ENCODE measurements at regions not wholly inside any gene's neighbourhood (a gene's known extent, or its start where the extent isn't known, plus 50 kb on each side); places are given as distances from the start of the nearest gene placed in this dataset.

GRCh38 chr1:172820475-172821158, 161.7 kb downstream of the FASLG start:
- CTCF ChIA-PET, result no interaction called here
- DNase-seq, result no peak
- H3K27ac Mint-ChIP-seq, result no peak overlapping the region
- H3K4me1 Mint-ChIP-seq, result peaks cover 31% of the 10 kb centered on the region
- no peak overlapping the region for H3K4me3 Mint-ChIP-seq
- H3K36me3 Mint-ChIP-seq (ENCODE audit: low read depth), result peaks cover 7% of the 10 kb centered on the region
- peaks cover 3% of the 10 kb centered on the region for H3K9me3 Mint-ChIP-seq
- POLR2A ChIA-PET, result no interaction called here
- peaks cover 20% of the 10 kb centered on the region for H3K27me3 Mint-ChIP-seq

GRCh38 chr1:172821609-172822274, 162.8 kb downstream of the FASLG start:
- H3K4me1 Mint-ChIP-seq, result peaks cover 28% of the 10 kb centered on the region
- peaks cover 16% of the 10 kb centered on the region for H3K27me3 Mint-ChIP-seq
- no peaks in the 10 kb centered on the region for H3K9me3 Mint-ChIP-seq
- H3K4me3 Mint-ChIP-seq, result no peak overlapping the region
- POLR2A ChIA-PET, result no interaction called here
- H3K36me3 Mint-ChIP-seq (ENCODE audit: low read depth), result peaks cover 3% of the 10 kb centered on the region
- H3K27ac Mint-ChIP-seq, result no peak overlapping the region
- DNase-seq, result no peak
- CTCF ChIA-PET, result interaction anchor here (1.2 kb wide), 1 partner anchor 381 kb away, joined by 5 read pairs; no protein-coding TSS in a partner anchor

- ChIA-PET CTCF (interaction anchor here (1.0 to 1.2 kb wide), 2 partner anchors 44 to 380 kb away, joined by 3 to 5 read pairs; no protein-coding TSS in a partner anchor), POLR2A (no interaction called here)
- H3K36me3 Mint-ChIP-seq (ENCODE audit: low read depth), result no peaks in the 10 kb centered on the region
- H3K4me1 Mint-ChIP-seq, result peaks cover 24% of the 10 kb centered on the region
- no peak overlapping the region for H3K27ac Mint-ChIP-seq
- H3K27me3 Mint-ChIP-seq, result peaks cover 11% of the 10 kb centered on the region
- H3K4me3 Mint-ChIP-seq, result no peak overlapping the region
- no peaks in the 10 kb centered on the region for H3K9me3 Mint-ChIP-seq
- DNase-seq, result no peak
Measured at GRCh38 chr1:172822886-172823285, 164.0 kb downstream of the FASLG start.

- Mint-ChIP-seq H3K9me3 (no peaks in the 10 kb centered on the region), H3K27ac (no peak overlapping the region), H3K4me1 (peaks cover 19% of the 10 kb centered on the region), H3K36me3 (ENCODE audit: low read depth) (no peaks in the 10 kb centered on the region), H3K4me3 (no peak overlapping the region), H3K27me3 (peaks cover 11% of the 10 kb centered on the region)
- CTCF ChIA-PET, result interaction anchor here (1.0 kb wide), 1 partner anchor 44 kb away, joined by 3 read pairs; no protein-coding TSS in a partner anchor
- no peak for DNase-seq
- POLR2A ChIA-PET, result no interaction called here
Measured at GRCh38 chr1:172823534-172823933, 164.6 kb downstream of the FASLG start.

DNA sequence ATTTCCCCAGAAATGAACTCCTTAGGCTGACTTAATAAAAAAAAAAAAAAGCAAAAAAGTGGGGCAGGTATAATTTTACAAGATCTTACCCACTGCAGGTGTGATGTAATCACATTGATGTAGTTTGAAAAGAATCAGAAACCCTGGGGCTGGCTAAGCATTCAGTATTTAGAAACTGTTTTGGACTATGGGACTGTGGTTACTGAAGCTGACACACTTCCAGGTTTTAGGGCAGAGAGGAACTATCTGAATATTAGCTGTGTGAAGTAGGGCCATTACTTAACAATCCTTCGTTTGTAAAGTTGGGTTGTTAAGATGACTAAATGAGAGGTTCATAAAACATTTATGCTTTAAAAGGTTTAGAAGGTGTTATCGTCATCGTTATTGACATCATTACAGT, 165.3 kb downstream of the FASLG start:
- ChIA-PET POLR2A (no interaction called here), CTCF (no interaction called here)
- Mint-ChIP-seq H3K36me3 (ENCODE audit: low read depth) (no peaks in the 10 kb centered on the region), H3K27me3 (peaks cover 11% of the 10 kb centered on the region), H3K4me1 (peaks cover 12% of the 10 kb centered on the region), H3K27ac (no peak overlapping the region), H3K4me3 (no peak overlapping the region), H3K9me3 (no peaks in the 10 kb centered on the region)
- no peak for DNase-seq

- Mint-ChIP-seq H3K4me1 (peaks cover 1% of the 10 kb centered on the region), H3K27ac (no peak overlapping the region), H3K27me3 (peaks cover 23% of the 10 kb centered on the region), H3K4me3 (no peak overlapping the region), H3K9me3 (no peaks in the 10 kb centered on the region), H3K36me3 (ENCODE audit: low read depth) (no peaks in the 10 kb centered on the region)
- POLR2A ChIA-PET, result interaction anchor here (0.9 to 3.0 kb wide), 2 partner anchors 369 to 376 kb away, joined by 3 to 6 read pairs; no protein-coding TSS in a partner anchor
- CTCF ChIA-PET, result interaction anchor here (1.0 to 4.1 kb wide), 9 partner anchors 9 to 376 kb away, joined by 3 to 29 read pairs (median 6); no protein-coding TSS in a partner anchor
- DNase-seq, result no peak
Measured at GRCh38 chr1:172826096-172826741, 167.3 kb downstream of the FASLG start.

DNA sequence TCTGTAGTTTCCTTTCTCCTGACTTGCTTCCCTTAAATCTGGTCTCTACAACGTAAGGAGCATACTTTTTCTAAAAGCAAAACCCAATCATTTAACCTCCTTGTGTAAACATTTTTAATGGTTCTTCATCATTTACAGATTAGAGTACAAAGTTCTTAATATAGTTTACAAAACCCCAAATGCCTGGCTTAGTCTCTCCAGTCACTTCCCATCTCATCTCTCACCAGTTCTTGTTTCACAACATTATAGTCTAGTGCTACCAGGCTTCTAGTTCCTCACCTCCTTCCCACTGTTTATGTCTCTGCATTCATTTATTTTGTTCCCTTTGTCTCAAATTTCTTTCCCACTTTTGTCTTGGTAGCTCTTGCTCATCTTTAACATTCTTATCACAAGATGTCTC, 168.4 kb downstream of the FASLG start:
- Mint-ChIP-seq H3K9me3 (no peaks in the 10 kb centered on the region), H3K36me3 (ENCODE audit: low read depth) (no peaks in the 10 kb centered on the region), H3K4me1 (peaks cover 7% of the 10 kb centered on the region), H3K4me3 (no peak overlapping the region), H3K27me3 (peaks cover 29% of the 10 kb centered on the region), H3K27ac (no peak overlapping the region)
- POLR2A ChIA-PET, result interaction anchor here (0.9 to 3.0 kb wide), 3 partner anchors 368 to 650 kb away, joined by 3 to 6 read pairs (median 3); partner anchors contain the start of gene PRDX6
- CTCF ChIA-PET, result interaction anchor here (1.1 to 4.1 kb wide), 5 partner anchors 10 to 378 kb away, joined by 3 to 29 read pairs (median 4); no protein-coding TSS in a partner anchor
- no peak for DNase-seq

DNA sequence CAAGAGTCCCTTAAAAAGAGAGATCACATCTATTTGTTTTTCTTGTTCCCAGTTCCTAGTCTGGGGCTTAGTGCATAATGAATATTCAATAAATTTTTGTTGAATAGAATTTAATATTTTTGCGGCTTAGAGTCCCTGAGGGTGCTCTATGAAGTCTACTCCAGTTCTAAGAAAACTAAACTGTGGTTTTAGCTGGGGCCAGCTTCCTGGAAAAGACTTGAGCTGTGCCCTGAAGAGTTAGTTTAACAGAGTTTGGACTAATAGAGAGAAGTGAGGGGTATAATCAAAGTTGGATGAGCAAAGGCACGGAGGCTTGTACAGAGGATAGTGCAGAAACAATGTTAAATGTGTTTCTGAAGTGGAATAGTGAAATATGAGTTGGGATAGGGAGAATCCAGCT, 168.9 kb downstream of the FASLG start:
- Mint-ChIP-seq H3K27ac (no peak overlapping the region), H3K9me3 (no peaks in the 10 kb centered on the region), H3K27me3 (peaks cover 33% of the 10 kb centered on the region), H3K4me1 (peaks cover 12% of the 10 kb centered on the region), H3K36me3 (ENCODE audit: low read depth) (no peaks in the 10 kb centered on the region), H3K4me3 (no peak overlapping the region)
- ChIA-PET CTCF (interaction anchor here (1.1 to 4.1 kb wide), 6 partner anchors 11 to 377 kb away, joined by 3 to 29 read pairs (median 4); no protein-coding TSS in a partner anchor), POLR2A (interaction anchor here (1.0 to 3.0 kb wide), 3 partner anchors 8 to 649 kb away, joined by 3 to 6 read pairs (median 5); partner anchors contain the start of gene PRDX6)
- DNase-seq, result no peak

DNA sequence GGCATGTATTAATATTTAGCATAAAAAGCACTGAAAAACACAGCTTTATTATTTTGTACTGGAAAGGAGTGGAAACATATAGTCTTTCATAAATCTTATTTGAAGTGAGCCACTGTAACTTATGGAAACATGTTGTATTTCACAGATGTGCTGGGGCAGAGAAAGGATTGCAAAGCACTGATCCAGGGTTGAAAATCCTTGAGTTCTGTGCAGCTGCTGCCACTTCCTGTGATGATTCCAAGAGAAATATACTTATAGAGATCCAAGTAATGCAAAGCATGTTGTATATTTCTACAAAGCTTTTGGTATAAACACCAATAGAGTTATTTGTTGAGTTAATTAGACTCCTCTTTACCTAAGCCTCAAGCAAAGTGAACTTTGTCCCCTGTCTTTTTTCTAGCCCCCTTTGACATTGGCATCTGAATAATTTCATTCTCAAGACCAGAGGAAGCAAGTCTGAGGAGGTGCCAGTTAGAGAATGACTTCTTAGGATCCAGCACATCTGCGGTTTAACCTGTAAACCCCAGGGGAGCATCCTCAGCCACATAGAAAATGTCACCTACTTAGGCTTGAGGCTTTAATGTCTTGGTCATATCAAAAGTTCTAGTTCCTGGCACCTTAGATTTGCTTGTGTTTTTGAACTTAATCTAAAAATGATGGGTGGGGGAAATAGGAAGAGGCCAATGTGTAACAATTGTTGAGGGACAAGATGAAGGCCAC, 173.3 kb downstream of the FASLG start:
- Mint-ChIP-seq H3K4me3 (no peak overlapping the region), H3K4me1 (peaks cover 15% of the 10 kb centered on the region), H3K27ac (no peak overlapping the region), H3K9me3 (no peaks in the 10 kb centered on the region), H3K36me3 (ENCODE audit: low read depth) (no peaks in the 10 kb centered on the region), H3K27me3 (peaks cover 60% of the 10 kb centered on the region)
- ChIA-PET CTCF (no interaction called here), POLR2A (no interaction called here)
- DNase-seq, result no peak

DNA sequence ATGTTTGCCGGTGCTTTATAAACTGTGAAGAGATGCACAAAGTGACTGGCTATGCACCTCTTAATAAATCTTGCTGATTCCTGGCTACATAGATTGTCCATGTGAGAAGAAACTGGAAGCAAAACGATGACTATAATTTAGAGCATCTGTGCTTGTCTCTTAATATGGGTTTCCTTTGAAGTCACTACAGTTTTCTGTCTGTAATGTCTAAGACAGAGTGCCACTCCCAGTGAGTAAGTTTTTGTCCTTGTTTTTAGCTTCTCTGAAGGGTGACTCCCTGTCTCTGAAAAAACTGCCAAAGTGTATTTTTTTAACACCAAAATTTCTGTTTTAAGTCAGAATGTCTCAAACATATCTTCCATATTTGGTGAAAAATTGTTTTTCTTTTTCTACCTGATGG, 175.1 kb downstream of the FASLG start:
- Mint-ChIP-seq H3K9me3 (no peaks in the 10 kb centered on the region), H3K27ac (no peak overlapping the region), H3K4me3 (no peak overlapping the region), H3K4me1 (peaks cover 24% of the 10 kb centered on the region), H3K36me3 (ENCODE audit: low read depth) (no peaks in the 10 kb centered on the region), H3K27me3 (peaks cover 65% of the 10 kb centered on the region)
- DNase-seq, result no peak
- ChIA-PET CTCF (no interaction called here), POLR2A (no interaction called here)

GRCh38 chr1:172834609-172835008, 175.7 kb downstream of the FASLG start:
- CTCF ChIA-PET, result interaction anchor here (0.7 kb wide), 1 partner anchor 9 kb away, joined by 3 read pairs; no protein-coding TSS in a partner anchor
- peaks cover 25% of the 10 kb centered on the region for H3K4me1 Mint-ChIP-seq

GRCh38 chr1:172835834-172836233, 176.9 kb downstream of the FASLG start:
- Mint-ChIP-seq H3K27me3 (peaks cover 60% of the 10 kb centered on the region), H3K36me3 (ENCODE audit: low read depth) (no peaks in the 10 kb centered on the region), H3K4me1 (peaks cover 24% of the 10 kb centered on the region), H3K4me3 (no peak overlapping the region), H3K27ac (no peak overlapping the region), H3K9me3 (no peaks in the 10 kb centered on the region)
- ChIA-PET POLR2A (no interaction called here), CTCF (interaction anchor here (1.2 kb wide), 1 partner anchor 10 kb away, joined by 6 read pairs; no protein-coding TSS in a partner anchor)
- DNase-seq, result no peak

More at GRCh38 chr1:172834609-172835008, 175.7 kb downstream of the FASLG start:
- DNase-seq, result no peak
- POLR2A ChIA-PET, result no interaction called here
- H3K36me3 Mint-ChIP-seq (ENCODE audit: low read depth), result no peaks in the 10 kb centered on the region
- no peaks in the 10 kb centered on the region for H3K9me3 Mint-ChIP-seq
- H3K4me3 Mint-ChIP-seq, result no peak overlapping the region
- no peak overlapping the region for H3K27ac Mint-ChIP-seq
- H3K27me3 Mint-ChIP-seq, result peaks cover 63% of the 10 kb centered on the region

Data from activated CD4-positive, alpha-beta memory T cell treated with anti-CD3 and anti-CD28 coated beads, Interleukin-2, amount 10 ng/mL, durations not matched to agents 7 days and 5 days (primary cell).